ENCODE measurements at regions not wholly inside any gene's neighbourhood (a gene's known extent, or its start where the extent isn't known, plus 50 kb on each side); places are given as distances from the start of the nearest gene placed in this dataset.

DNA sequence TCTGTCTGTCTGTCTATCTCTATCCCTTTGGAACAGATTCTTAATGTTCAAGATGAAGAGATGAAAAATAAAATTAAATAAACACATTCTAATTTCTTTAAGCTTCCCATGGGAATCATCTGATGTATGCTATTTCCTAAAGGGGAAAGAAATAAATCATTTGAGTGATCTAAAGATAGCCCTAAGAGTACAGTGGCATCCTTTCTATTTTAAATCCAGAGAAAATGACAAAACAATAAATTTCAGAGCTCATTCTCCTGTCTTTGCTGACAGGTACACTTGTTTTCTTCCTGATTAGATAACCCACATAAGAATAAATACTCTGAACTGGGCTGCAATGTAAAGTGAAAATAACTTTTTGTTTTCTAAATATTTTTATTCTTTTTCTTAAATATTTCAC is 550.4 kb downstream of the JRKL start:
- TF ChIP-seq, protein P1, sequence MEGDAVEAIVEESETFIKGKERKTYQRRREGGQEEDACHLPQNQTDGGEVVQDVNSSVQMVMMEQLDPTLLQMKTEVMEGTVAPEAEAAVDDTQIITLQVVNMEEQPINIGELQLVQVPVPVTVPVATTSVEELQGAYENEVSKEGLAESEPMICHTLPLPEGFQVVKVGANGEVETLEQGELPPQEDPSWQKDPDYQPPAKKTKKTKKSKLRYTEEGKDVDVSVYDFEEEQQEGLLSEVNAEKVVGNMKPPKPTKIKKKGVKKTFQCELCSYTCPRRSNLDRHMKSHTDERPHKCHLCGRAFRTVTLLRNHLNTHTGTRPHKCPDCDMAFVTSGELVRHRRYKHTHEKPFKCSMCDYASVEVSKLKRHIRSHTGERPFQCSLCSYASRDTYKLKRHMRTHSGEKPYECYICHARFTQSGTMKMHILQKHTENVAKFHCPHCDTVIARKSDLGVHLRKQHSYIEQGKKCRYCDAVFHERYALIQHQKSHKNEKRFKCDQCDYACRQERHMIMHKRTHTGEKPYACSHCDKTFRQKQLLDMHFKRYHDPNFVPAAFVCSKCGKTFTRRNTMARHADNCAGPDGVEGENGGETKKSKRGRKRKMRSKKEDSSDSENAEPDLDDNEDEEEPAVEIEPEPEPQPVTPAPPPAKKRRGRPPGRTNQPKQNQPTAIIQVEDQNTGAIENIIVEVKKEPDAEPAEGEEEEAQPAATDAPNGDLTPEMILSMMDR (IDR thresholded peaks at IDR 0.05; ENCODE audit: low read depth, low read length): no peak
- H3K4me3 ChIP-seq (replicated peaks in 1 of 2; ENCODE audit: low read depth in 2 of 2, low read length in 2 of 2): no peak overlapping the region
- no peak for DNase-seq (ENCODE audit: low read depth in 2 of 2)

DNA sequence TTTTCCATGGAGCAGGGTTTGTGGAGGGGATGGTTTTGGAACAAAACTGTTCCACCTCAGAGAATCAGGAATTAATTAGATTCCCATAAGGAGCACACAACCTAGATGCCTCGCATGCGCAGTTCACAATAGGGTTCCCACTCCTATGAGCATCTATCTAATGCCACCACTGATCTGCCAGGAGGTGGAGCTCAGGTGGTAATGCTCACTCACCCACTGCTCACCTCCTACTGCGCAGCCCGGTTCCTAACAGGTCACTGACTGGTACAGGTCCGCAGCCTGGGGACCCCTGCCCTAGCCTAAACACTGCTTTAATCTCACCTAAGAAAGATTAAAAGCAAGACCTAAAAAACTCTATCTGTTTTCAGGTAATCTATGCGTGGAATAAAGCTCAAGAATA is 553.0 kb downstream of the JRKL start:
- TF ChIP-seq, protein P1 (IDR thresholded peaks at IDR 0.05; ENCODE audit: low read depth, low read length): no peak

DNA sequence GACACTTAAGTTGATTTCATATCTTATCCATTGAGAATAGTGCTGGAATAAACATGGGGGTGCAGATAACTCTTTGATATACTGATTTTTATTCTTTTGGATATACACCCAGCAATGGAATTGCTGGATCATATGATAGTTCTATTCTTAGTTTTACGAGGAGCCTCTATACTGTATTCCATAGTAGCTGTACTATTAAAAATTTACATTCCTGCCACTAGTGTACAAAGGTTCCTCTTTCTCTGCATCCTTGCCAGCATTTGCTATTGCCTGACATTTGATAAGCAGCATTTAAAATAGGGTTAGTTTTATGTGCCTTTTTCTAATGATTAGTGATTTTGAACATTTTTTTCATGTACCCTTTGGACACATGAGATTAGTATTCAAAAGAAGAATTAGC is 554.2 kb downstream of the JRKL start:
- TF ChIP-seq, protein P1 (IDR thresholded peaks at IDR 0.05; ENCODE audit: low read depth, low read length): no peak
- H3K4me3 ChIP-seq (replicated peaks in 1 of 2; ENCODE audit: low read depth in 2 of 2, low read length in 2 of 2): no peak overlapping the region
- DNase-seq (ENCODE audit: low read depth in 2 of 2): no peak

More for the DNA sequence above, 553.0 kb downstream of the JRKL start:
- DNase-seq (ENCODE audit: low read depth in 2 of 2): no peak
- no peak overlapping the region for H3K4me3 ChIP-seq (replicated peaks in 1 of 2; ENCODE audit: low read depth in 2 of 2, low read length in 2 of 2)

DNA sequence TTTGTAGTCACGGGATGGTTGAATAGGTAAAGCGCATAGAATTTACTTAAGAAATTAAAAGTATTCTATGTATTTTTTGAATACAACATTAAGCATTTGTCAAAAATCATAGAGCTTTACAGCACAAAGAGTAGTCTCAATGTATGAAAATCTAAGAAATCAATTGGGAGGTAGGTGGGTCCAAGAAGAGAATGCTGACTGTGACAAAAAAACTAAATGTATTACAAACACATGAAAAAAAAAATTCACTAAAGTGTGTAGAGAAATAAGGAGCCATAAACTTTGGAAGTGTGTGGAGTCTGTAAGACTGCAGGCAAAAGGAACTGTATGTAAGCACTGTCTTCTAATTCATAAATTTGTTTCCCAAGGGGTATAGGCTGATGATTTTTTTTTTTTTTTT is 558.3 kb downstream of the JRKL start:
- no peak for DNase-seq (ENCODE audit: low read depth in 2 of 2)
- TF ChIP-seq, protein P1 (IDR thresholded peaks at IDR 0.05; ENCODE audit: low read depth, low read length): no peak
- H3K4me3 ChIP-seq (replicated peaks in 1 of 2; ENCODE audit: low read depth in 2 of 2, low read length in 2 of 2): no peak overlapping the region

DNA sequence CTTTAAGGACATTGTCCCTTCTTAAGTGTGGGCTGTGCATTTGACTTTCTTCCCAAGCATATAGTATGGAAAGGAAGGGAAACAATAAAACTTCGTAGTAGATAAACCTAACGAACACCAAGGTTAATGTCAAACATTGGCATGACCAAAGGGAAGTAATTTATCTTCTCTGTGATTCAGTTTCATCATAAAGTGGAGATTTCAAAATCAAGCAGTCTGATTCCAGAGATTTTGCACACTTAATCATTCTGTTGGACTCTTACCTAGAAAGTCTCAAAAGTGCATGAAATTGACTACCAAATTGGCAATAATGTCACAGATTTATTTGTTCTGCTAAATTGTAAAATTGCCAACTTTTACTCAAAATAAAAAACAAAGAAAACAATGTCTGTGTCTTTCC is 559.7 kb downstream of the JRKL start:
- H3K4me3 ChIP-seq (replicated peaks in 1 of 2; ENCODE audit: low read depth in 2 of 2, low read length in 2 of 2): no peak overlapping the region
- TF ChIP-seq, protein P1 (IDR thresholded peaks at IDR 0.05; ENCODE audit: low read depth, low read length): no peak
- no peak for DNase-seq (ENCODE audit: low read depth in 2 of 2)

DNA sequence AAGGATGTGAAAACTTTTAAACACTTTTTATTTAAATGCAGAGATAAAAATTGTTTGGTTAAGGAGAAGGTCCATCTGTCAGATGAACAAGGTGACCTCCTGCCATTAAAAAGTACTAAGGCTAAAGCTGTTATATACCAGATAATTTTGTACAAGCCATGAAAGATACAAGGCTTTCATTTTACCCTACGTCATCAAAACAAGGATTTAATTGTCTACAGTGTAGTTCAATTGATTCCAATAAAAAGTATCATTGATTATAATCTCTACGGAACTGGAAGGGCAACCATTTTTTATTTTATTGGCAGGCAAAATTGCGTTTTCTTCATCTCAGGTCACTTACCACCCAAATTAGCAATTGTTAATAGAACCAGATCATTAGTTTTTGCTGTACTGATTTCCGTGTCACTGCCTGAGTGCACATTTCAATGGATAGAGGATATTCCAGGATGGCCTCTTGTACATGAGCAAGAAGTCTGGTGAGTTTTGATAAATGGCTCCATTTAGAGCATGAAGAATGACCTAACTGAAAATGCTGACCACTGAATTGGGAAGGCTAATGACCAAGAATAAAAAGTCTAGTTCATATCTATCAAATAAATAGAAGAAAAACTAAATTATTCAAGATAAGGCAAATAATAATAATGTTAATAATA is 564.9 kb downstream of the JRKL start:
- no peak for DNase-seq (ENCODE audit: low read depth in 2 of 2)
- H3K4me3 ChIP-seq (replicated peaks in 1 of 2; ENCODE audit: low read depth in 2 of 2, low read length in 2 of 2): no peak overlapping the region
- TF ChIP-seq, protein P1 (IDR thresholded peaks at IDR 0.05; ENCODE audit: low read depth, low read length): no peak

DNA sequence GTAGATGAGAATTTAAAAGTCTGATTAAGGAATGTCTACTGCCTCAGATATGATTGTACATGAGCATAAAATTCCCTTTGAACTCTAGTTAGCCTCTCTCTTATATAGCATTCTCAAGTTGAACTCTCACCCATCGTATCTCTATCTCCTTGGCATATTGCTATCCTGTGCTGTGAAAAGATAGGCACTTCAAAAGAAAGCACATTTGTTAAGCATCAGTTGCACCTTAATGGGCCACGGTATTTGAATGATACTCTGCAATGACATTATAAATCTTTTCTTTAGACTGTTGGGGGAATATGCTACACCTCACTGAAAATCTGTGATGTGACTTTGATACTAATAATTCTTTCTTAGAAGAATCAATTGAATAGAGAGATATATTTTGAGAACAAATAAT is 570.7 kb downstream of the JRKL start:
- TF ChIP-seq, protein P1 (IDR thresholded peaks at IDR 0.05; ENCODE audit: low read depth, low read length): no peak
- DNase-seq (ENCODE audit: low read depth in 2 of 2): no peak
- H3K4me3 ChIP-seq (replicated peaks in 1 of 2; ENCODE audit: low read depth in 2 of 2, low read length in 2 of 2): no peak overlapping the region
